MM.1S (cell line): ENCODE measurements at regions not wholly inside any gene's neighbourhood (a gene's known extent, or its start where the extent isn't known, plus 50 kb on each side); places are given as distances from the start of the nearest gene placed in this dataset.

ENCODE experiments used
- EZH2 ChIP-seq: fragments of 300-600 bp; sonication (generic); optimal IDR thresholded peaks from 2 replicates; pipeline ENCODE3; 2017; ENCODE audit warnings: low read depth, mild to moderate bottlenecking, antibody characterized with exemption, low read length, mixed read lengths
- TF ChIP-seq, protein P1 (sequence below): fragments of 300-600 bp; sonication (generic); IDR thresholded peaks from 2 replicates; pipeline ENCODE4 v1.5.1; 2016; ENCODE audit warnings: antibody characterized with exemption, low read length, mixed read lengths

DNA sequence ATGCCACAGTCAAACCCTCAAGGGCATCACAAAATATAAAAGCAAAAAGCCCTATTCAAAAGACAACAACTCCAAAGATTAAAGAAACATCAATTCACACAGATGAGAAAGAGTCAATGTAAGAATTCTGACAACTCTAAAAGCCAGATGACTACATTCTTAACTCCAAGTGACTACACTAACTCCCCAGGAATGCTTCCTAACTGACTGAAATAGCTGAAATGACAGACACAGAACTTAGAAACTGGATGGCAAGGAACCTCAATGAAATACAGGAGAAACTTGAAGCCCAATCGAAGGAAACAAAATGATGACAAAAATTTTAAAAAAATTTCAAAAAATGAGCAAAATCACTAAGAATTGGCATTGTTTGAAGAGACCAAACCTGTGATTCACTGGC is 1047.6 kb upstream of the PCDH10 start:
- TF ChIP-seq, protein P1, sequence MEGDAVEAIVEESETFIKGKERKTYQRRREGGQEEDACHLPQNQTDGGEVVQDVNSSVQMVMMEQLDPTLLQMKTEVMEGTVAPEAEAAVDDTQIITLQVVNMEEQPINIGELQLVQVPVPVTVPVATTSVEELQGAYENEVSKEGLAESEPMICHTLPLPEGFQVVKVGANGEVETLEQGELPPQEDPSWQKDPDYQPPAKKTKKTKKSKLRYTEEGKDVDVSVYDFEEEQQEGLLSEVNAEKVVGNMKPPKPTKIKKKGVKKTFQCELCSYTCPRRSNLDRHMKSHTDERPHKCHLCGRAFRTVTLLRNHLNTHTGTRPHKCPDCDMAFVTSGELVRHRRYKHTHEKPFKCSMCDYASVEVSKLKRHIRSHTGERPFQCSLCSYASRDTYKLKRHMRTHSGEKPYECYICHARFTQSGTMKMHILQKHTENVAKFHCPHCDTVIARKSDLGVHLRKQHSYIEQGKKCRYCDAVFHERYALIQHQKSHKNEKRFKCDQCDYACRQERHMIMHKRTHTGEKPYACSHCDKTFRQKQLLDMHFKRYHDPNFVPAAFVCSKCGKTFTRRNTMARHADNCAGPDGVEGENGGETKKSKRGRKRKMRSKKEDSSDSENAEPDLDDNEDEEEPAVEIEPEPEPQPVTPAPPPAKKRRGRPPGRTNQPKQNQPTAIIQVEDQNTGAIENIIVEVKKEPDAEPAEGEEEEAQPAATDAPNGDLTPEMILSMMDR = no peak
- TF ChIP-seq EZH2 = no peak
